PC-3 (cell line): ENCODE measurements at regions not wholly inside any gene's neighbourhood (a gene's known extent, or its start where the extent isn't known, plus 50 kb on each side); places are given as distances from the start of the nearest gene placed in this dataset.

ENCODE experiments used
- ATAC-seq: fragments of 200-7000 bp; cut with Tn5 transposase; 2 replicates; pipeline ENCODE4 v1.9.1; 2020; ENCODE audit warnings: mild to moderate bottlenecking, moderate library complexity
- BruUV-seq: library from RNA; stranded (reverse); fragments of 400-500 nt; replicated peaks from 2 replicates; lab custom pipeline; 2021; lab: Mats Ljungman, UMichigan
- CTCF ChIA-PET: fragments of 300-600 bp; sonication (Branson Sonifier 250); formaldehyde crosslinking; loops from one replicate; lab custom pipeline; 2022; ENCODE audit warnings: antibody characterized with exemption; lab: Charles Lee
- POLR2A ChIA-PET: fragments of 300-600 bp; sonication (Branson Sonifier 250); formaldehyde crosslinking; loops from one replicate; lab custom pipeline; 2022; ENCODE audit warnings: antibody characterized with exemption; ENCODE audit not compliant: unreplicated experiment; lab: Charles Lee
- DNase-seq: peaks from one replicate; pipeline ENCODE4 v3.0.0-alpha.2; 2015
- H2AFZ ChIP-seq: fragments of 300-600 bp; sonication (generic); 2 replicates; pipeline ENCODE4 v1.6.0; 2016; ENCODE audit warnings: antibody characterized with exemption, low read length
- H3F3A ChIP-seq: fragments of 300-600 bp; sonication (generic); one replicate; pipeline ENCODE4 v1.6.0; 2017; ENCODE audit warnings: antibody characterized with exemption, low read length, control low read depth, mild to moderate bottlenecking; ENCODE audit not compliant: unreplicated experiment
- H3K27ac ChIP-seq: fragments of 300-600 bp; sonication (generic); 2 replicates; pipeline ENCODE4 v1.5.1; 2016; ENCODE audit warnings: mild to moderate bottlenecking, low read length
- H3K27me3 ChIP-seq: fragments of 300-600 bp; sonication (generic); 2 replicates; pipeline ENCODE4 v1.6.1; 2016; ENCODE audit warnings: low read length, mixed read lengths
- H3K36me3 ChIP-seq: fragments of 300-600 bp; sonication (generic); 2 replicates; pipeline ENCODE4 v1.6.1; 2016; ENCODE audit warnings: low read depth, mixed run types, low read length, mixed read lengths
- H3K4me1 ChIP-seq: fragments of 300-600 bp; sonication (generic); 2 replicates; pipeline ENCODE4 v1.5.1; 2016; ENCODE audit warnings: low read length; ENCODE audit not compliant: insufficient read depth
- H3K4me2 ChIP-seq: fragments of 300-600 bp; sonication (generic); 2 replicates; pipeline ENCODE4 v1.6.0; 2016; ENCODE audit warnings: low read length
- H3K4me3 ChIP-seq: fragments of 300-600 bp; sonication (generic); 2 replicates; pipeline ENCODE4 v1.5.1; 2016; ENCODE audit warnings: mild to moderate bottlenecking, low read length, mixed read lengths
- H3K79me2 ChIP-seq: fragments of 300-600 bp; sonication (generic); 2 replicates; pipeline ENCODE4 v1.6.1; 2017; ENCODE audit warnings: low read length, mixed read lengths
- H3K9ac ChIP-seq: fragments of 300-600 bp; sonication (generic); 2 replicates; pipeline ENCODE4 v1.6.0; 2016; ENCODE audit warnings: mild to moderate bottlenecking, low read length
- H3K9me2 ChIP-seq: fragments of 300-600 bp; sonication (generic); replicated peaks from 2 replicates; pipeline ENCODE4 v1.6.1; 2016; ENCODE audit warnings: mixed run types, low read length, mixed read lengths
- H3K9me3 ChIP-seq: fragments of 300-600 bp; sonication (generic); 2 replicates; pipeline ENCODE4 v1.6.1; 2016; ENCODE audit warnings: low read length, mixed read lengths
- H4K20me1 ChIP-seq: fragments of 300-600 bp; sonication (generic); 2 replicates; pipeline ENCODE4 v1.6.1; 2016; ENCODE audit warnings: low read length, mixed read lengths
- EZH2 ChIP-seq: fragments of 300-600 bp; sonication (generic); IDR thresholded peaks from one replicate; pipeline ENCODE4 v1.6.1; 2017; ENCODE audit warnings: antibody characterized with exemption, mild to moderate bottlenecking, low read length; ENCODE audit not compliant: unreplicated experiment
- EZH2phosphoT487 ChIP-seq: fragments of 300-600 bp; sonication (generic); IDR thresholded peaks from 2 replicates; pipeline ENCODE4 v1.6.1; 2018; ENCODE audit warnings: mild to moderate bottlenecking, antibody characterized with exemption, low read length, borderline replicate concordance
- intact Hi-C: fragments of 100-400 bp; cut with micrococcal nuclease; formaldehyde crosslinking; loops from 2 replicates; pipeline ENCODE4 v1.9.0; 2023
- TF ChIP-seq, protein P1 (sequence below): fragments of 300-600 bp; sonication (generic); conservative IDR thresholded peaks from 2 replicates; pipeline ENCODE4 v1.5.1; 2017; ENCODE audit warnings: antibody characterized with exemption, low read depth, mild to moderate bottlenecking, low read length

DNA sequence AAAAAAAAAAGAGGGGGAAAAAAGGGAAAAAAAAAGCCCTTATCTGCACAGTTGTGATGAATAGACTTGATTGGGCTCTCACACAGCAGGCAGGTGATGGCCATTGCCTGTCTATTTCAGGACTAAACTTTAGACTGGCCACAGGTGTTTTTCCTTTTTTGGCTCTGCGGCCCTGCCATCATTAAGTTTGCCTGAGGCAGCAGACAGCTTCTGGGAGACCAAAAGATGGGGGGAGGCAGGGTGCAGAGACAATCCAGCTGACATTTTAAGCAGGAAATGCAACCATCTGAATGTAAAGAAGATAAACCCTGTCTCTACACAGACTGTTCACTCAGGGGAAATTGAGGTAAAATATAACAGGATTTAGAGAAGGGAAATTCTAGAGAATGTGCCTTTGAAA, 295.0 kb upstream of the KCNH8 start:
- ChIA-PET CTCF (no interaction called here), POLR2A (no interaction called here)
- H3K9ac ChIP-seq: no peak overlapping the region
- H3F3A ChIP-seq: no peaks in the 10 kb centered on the region
- H3K36me3 ChIP-seq: no peaks in the 10 kb centered on the region
- no peak overlapping the region for H3K27ac ChIP-seq
- no peak overlapping the region for H3K4me3 ChIP-seq
- no peaks in the 10 kb centered on the region for H3K79me2 ChIP-seq
- H3K9me2 ChIP-seq: no peaks in the 10 kb centered on the region
- no TSS peak for BruUV-seq
- DNase-seq (no peak), ATAC-seq (no peak)
- no peaks in the 10 kb centered on the region for H3K9me3 ChIP-seq
- intact Hi-C loops: no loop called here
- TF ChIP-seq EZH2phosphoT487: no peak
- TF ChIP-seq, protein P1, sequence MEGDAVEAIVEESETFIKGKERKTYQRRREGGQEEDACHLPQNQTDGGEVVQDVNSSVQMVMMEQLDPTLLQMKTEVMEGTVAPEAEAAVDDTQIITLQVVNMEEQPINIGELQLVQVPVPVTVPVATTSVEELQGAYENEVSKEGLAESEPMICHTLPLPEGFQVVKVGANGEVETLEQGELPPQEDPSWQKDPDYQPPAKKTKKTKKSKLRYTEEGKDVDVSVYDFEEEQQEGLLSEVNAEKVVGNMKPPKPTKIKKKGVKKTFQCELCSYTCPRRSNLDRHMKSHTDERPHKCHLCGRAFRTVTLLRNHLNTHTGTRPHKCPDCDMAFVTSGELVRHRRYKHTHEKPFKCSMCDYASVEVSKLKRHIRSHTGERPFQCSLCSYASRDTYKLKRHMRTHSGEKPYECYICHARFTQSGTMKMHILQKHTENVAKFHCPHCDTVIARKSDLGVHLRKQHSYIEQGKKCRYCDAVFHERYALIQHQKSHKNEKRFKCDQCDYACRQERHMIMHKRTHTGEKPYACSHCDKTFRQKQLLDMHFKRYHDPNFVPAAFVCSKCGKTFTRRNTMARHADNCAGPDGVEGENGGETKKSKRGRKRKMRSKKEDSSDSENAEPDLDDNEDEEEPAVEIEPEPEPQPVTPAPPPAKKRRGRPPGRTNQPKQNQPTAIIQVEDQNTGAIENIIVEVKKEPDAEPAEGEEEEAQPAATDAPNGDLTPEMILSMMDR: no peak
- no peak for TF ChIP-seq EZH2
- no peaks in the 10 kb centered on the region for H3K27me3 ChIP-seq
- H3K4me1 ChIP-seq: no peaks in the 10 kb centered on the region
- H3K4me2 ChIP-seq: no peak overlapping the region
- H2AFZ ChIP-seq: no peak overlapping the region
- H4K20me1 ChIP-seq: no peaks in the 10 kb centered on the region

DNA sequence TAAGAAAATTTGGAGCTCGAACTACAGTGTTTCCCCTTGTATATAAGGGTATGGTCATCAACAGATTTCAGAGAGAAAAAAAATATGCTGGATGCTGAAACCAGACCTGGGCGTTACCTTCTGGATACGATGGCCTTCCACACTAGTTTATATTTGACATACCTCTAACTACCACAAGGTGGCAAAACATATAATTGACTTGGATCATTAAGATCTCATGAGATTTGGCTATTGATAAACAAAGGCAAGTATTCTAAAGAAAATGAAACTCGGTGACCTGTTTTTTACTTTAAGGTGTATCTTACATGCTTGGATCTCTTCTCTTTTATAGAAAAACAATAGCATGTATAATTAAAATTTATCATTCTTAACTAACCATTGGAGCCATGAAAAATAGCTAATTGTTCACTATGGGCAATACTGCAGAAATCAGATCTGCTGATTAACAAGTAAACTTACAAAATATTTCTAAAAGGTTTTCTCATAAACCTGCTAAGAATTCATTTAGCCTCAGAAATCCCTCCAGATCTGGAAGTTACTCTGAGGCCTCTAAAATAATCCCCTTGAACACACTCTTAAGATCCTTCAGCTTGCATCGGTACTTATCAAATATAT, 300.6 kb upstream of the KCNH8 start:
- CTCF ChIA-PET: interaction anchor here (0.6 to 1.4 kb wide), 3 partner anchors 8 to 199 kb away, joined by 5 to 7 read pairs (median 6); no protein-coding TSS in a partner anchor

More for the DNA sequence above, 300.6 kb upstream of the KCNH8 start:
- peak; percentile 62 for DNase-seq
- Histone ChIP-seq H3K36me3 (no peaks in the 10 kb centered on the region), H3K27ac (no peak overlapping the region), H3F3A (no peaks in the 10 kb centered on the region), H3K9ac (no peak overlapping the region), H3K9me2 (no peaks in the 10 kb centered on the region), H3K4me1 (no peaks in the 10 kb centered on the region), H3K9me3 (no peaks in the 10 kb centered on the region), H3K4me2 (no peak overlapping the region), H3K27me3 (no peaks in the 10 kb centered on the region), H3K79me2 (no peaks in the 10 kb centered on the region), H2AFZ (no peak overlapping the region), H4K20me1 (no peaks in the 10 kb centered on the region), H3K4me3 (no peak overlapping the region)
- peak; percentile 53; the same call in 1 of the 2 replicates for ATAC-seq
- POLR2A ChIA-PET: interaction anchor here (0.7 kb wide), 1 partner anchor 79 kb away, joined by 5 read pairs; no protein-coding TSS in a partner anchor
- intact Hi-C loops: loop anchor here (1.0 to 5.0 kb wide), 2 partner anchors 141 to 1020 kb away; no protein-coding TSS in a partner anchor
- no TSS peak for BruUV-seq
- no peak for TF ChIP-seq EZH2
- TF ChIP-seq, protein P1: peak; percentile 75
- TF ChIP-seq EZH2phosphoT487: no peak
